Midbrain (tissue), 1 donor: ENCODE measurements at regions not wholly inside any gene's neighbourhood (a gene's known extent, or its start where the extent isn't known, plus 50 kb on each side); places are given as distances from the start of the nearest gene placed in this dataset.
A peak's percentile ranks its signal among the peaks of the same experiment; 100 is the strongest.

Source experiments
- DNase-seq: peaks from one replicate; lab custom pipeline; 2025; lab: John Stamatoyannopoulos, UW

DNA sequence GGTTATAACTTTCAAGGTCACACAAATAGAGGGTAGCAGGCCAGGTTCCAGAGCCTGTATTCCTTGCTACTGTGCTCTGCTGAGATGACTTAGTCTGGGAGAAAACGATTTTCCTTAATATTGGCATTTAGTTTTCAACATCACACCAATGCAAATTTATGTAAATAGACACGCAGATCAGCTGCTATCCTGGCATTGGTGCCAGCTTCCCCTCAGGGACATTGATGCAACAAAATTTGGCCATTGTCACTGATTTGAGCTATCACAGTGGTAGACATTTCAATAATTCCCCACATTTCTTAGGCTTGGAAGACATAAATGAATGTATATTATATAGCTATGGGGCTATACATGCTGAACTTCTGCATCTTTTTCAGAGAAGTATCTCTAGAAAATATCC lies 71.6 kb upstream of the ASTN2 start:
- no peak for DNase-seq

DNA sequence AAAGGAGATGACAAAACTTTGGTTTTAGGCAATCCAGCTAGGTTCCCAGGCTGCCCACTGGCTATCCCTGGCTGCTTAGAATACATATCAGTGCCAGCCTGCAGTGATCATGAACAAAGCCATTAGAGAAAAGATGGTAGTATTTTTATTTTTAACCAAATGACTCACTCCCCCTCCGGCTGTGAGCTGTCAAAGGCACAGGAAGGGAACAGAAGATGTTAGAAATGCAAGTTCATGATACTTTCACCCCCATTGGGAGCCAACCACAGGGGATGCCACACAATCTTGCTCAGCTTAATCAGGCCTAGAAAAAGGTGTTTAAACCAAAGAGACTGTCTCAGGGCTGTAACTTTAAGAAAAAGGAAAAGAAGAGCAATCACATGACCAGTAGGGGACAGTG lies 70.3 kb upstream of the ASTN2 start:
- no peak for DNase-seq

DNA sequence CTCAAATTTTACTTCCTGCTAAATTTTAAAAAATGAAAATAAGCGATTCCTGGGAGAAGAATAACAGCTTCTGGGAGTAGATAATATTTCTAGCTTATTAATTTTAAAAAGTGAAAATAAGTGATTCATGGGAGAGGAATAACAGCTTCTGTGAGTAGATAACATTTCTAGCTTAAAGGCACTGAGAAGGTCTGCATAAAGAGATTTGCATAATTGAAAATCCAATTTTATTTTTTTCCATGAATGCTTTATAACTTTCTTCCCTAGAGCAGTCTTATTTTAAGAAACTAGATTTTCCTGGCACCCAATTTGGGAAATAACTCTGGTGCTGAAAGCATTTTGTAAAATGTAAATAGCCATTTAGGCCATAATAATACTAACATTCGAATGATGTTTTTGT lies 65.9 kb upstream of the ASTN2 start:
- no peak for DNase-seq

DNA sequence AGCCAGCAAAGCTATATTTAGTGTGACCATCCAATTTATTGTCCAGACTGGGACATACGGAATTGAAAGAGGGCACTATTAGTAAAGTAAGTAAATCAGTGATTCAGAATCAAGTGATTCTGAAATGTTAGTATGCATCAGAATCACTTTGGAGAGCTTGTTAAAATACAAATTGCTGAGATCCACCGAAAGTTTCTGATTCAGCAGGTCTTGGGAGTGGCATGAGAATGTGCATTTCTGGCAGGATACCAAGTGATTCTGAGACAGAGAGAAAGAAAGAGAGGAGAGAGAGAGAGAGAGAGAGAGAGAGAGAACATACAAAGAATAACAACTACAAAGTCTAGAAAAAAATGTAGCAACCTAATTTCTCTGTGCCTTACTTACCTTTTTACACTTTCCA lies 65.4 kb upstream of the ASTN2 start:
- no peak for DNase-seq

DNA sequence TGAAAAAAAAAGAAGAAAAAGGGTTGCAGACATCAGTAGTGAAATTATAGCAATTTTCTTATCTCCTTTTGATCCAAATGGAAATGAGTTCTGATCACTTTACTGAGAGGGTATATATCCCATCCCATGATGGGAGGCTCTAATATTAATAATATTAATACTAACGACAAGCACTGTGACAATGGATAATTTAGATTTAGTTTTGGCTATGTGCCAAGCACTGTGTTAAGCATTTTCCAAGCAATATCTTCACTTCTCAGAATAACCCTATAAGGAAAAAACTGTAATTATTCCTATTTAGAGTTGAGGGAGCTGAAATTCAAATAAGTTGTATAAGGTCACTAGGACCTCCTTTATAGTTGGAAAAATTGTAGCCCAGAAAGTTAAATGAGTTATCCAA lies 58.4 kb upstream of the ASTN2 start:
- DNase-seq = no peak

DNA sequence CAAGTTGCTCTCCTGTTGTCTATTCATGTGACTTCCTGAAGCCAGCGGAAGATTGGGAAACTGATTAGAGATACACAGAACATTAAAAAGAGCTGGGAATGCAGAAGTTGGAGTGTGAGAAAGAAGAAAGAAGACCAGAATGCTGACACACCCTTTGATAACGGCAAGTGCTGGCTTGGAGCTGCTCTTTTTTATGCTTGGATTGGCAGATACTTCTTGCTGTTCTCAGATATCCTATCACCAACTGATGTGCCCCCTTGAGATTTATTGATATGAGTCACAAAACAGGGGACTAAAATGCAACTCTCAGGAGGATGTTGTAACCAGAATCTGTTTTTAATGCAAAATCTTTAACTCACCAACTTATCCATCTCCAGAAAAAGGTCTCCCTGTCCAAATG lies 56.0 kb upstream of the ASTN2 start:
- no peak for DNase-seq

DNA sequence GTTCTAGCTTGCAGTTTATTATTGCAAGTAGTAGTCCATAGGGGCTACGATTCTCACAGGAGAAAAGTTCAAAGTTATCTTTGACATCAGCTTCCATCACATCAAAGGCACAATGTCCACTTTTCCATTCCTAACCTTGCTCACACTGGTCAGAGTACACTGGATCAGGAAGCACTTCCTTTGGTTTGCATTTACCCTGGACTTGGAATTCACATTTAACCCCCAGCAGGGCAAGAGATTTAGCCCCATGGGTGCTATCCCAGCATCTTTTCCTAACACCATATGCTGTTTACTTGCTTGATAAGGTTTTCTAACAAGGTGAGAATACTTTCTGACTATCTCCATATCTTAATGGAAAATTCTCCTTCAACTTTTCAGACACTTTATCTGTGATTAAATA lies 55.6 kb upstream of the ASTN2 start:
- no peak for DNase-seq

DNA sequence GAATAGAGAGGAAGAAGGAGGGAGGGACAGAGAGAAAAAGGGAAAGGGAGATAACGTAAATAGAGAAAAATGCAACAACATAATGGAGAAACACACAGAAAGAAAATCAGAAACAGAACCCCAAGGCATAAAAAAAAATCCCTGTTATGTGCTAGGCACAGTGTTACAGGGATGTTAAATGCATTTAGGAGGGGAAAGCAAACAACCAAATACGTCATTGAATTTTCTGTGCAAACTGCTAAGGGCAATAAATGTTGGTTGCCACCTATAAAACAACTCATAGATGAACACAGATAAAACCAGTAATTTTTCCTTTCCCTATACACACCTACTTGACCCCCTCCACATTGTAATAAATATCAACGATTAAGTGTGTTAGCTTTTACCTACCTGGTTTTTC lies 51.3 kb upstream of the ASTN2 start:
- no peak for DNase-seq

DNA sequence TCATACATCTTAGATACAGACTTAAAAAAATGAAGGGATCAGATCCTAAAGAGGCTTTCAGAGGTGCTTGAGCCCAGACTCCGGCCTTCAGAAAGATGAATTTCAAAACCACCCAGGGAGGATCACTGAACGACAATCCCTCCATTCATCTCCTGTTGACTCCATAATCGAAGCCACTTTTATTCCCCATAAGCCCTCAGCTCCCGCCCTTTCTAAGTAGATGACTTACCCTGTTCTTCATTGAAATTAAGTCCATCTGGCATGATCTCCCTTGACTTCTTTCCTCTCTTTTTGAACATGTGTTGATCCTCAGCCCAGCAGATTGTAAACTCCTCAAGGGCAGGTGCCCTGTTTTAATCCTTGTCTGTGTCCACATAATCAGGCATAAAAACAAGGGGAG lies 50.8 kb upstream of the ASTN2 start:
- DNase-seq = no peak

DNA sequence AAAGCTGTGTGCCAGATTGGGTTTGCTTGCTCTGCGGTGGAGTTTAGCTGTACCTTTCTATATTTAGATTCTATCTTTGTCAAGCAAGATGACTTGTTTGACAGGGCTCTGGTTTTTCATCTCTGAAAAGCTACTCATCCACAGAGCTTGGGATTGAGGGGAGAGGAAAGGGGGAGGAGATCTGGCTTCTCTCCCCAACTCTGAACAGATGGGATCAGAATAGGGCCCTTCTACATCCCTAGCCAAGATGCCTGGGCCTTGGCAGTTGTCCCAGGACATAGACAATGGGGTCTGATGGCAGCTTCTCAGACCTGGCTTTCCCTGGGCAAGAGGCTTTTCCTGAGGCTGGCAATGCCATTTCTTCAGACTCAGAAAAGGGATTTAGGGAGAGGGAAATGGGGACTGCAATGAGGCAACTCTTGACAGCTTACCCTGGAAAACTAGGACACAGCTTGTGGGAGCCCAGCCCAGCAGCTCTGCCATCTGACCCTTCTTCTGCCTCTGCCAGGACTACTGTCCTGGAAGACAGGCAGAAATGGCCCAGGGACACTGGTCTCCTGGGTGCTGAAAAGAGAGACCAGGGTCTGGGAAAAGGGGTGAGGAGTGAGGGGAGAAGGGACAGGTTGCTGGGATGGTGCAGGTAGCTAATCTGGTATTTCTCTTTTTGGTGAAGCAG lies 50.2 kb upstream of the ASTN2 start:
- DNase-seq = peak; percentile 94
